OCI-LY1 (cell line): ENCODE measurements at regions not wholly inside any gene's neighbourhood (a gene's known extent, or its start where the extent isn't known, plus 50 kb on each side); places are given as distances from the start of the nearest gene placed in this dataset.

Experiments used
- EZH2 ChIP-seq: fragments of 200-600 bp; sonication (generic), shearing (Covaris generic); IDR thresholded peaks from 2 replicates; pipeline ENCODE4 v1.8.0; 2017; ENCODE audit warnings: borderline replicate concordance, mixed run types, mild to moderate bottlenecking, antibody characterized with exemption, low read length, moderate library complexity, mixed read lengths
- TF ChIP-seq, protein P1 (sequence below): fragments of 200-600 bp; sonication (generic), shearing (Covaris generic); IDR thresholded peaks from 2 replicates; pipeline ENCODE4 v1.5.1; 2017; ENCODE audit warnings: mild to moderate bottlenecking, antibody characterized with exemption, low read length, moderate library complexity, mixed read lengths

DNA sequence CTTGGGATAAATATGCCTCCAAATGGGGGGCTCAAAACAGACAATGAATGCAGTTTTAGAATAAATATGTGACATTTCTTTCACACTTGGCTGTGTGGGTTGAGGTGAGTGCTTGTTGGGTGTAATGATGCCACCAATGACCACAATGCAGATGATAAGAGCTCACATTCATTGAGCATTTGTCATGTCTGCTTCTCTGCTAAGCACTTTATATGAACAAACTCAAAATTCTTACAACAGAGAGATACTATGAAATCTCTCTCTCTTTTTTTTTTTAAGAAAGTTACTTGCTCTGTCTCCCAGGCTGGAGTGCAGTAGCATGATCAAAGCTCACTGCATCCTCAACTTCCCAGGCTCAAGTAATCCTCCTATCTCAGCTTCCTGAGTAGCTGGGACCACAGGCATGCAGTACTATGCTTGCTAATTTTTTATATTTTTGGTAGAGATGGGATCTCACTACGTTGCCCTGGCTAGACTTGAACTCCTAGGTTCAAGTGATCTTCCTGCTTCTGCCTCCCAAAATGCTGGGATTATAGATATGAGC is 185.4 kb downstream of the JCAD start:
- TF ChIP-seq, protein P1, sequence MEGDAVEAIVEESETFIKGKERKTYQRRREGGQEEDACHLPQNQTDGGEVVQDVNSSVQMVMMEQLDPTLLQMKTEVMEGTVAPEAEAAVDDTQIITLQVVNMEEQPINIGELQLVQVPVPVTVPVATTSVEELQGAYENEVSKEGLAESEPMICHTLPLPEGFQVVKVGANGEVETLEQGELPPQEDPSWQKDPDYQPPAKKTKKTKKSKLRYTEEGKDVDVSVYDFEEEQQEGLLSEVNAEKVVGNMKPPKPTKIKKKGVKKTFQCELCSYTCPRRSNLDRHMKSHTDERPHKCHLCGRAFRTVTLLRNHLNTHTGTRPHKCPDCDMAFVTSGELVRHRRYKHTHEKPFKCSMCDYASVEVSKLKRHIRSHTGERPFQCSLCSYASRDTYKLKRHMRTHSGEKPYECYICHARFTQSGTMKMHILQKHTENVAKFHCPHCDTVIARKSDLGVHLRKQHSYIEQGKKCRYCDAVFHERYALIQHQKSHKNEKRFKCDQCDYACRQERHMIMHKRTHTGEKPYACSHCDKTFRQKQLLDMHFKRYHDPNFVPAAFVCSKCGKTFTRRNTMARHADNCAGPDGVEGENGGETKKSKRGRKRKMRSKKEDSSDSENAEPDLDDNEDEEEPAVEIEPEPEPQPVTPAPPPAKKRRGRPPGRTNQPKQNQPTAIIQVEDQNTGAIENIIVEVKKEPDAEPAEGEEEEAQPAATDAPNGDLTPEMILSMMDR, result no peak
- no peak for TF ChIP-seq EZH2
